NT2/D1 (cell line): ENCODE measurements at regions not wholly inside any gene's neighbourhood (a gene's known extent, or its start where the extent isn't known, plus 50 kb on each side); places are given as distances from the start of the nearest gene placed in this dataset.

ENCODE experiments used
- SUZ12 ChIP-seq: IDR thresholded peaks from 2 replicates; pipeline ENCODE4 v1.6.1; 2011; ENCODE audit not compliant: insufficient read length, insufficient read depth; ENCODE audit errors: extremely low read depth
- YY1 ChIP-seq: IDR thresholded peaks from 2 replicates; pipeline ENCODE4 v1.6.1; 2011; ENCODE audit not compliant: insufficient read length, insufficient read depth

DNA sequence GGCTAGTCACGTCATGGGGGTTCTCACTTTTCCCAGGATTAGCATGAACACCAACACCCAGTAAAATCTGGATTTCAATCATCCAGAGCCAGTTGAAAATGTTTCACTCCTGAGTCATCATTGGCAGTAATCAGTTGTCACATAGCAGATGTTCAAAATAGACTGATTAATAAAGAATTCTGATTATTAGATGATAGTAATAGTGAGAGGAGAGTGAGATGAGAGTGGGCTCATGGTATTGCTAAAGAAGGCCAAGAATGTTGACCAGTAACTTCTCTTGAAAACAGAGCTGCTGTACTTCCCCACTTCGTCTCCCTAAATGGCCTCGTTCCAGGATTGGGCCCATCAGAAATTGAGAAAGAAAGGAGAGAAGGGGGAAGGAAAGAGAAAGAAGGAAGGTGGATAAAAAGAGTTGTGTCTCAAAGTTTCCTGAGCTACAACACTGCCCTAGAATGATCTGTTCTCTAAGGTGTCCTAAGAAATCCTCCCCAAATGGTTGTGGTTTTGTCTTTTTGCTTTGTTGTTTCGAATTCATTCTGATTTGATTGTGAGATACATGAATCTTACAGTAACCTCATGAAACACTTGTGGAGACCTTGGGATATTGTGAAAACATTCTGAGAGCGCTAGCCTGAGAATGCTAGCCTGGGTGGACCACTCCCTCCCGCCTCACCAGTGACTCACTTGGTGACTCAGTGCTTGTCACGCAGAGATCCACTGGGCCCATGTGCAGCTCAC is 502.2 kb upstream of the JARID2 start:
- TF ChIP-seq SUZ12 = no peak
- TF ChIP-seq YY1 = no peak
